Activated CD4-positive, alpha-beta T cell treated with anti-CD3 and anti-CD28 coated beads, Interleukin-2, Interleukin-6, amounts not matched to agents 100 ng/mL and 50 ng/mL, durations not matched to agents 16 hours and 8 hours (primary cell): ENCODE measurements at regions not wholly inside any gene's neighbourhood (a gene's known extent, or its start where the extent isn't known, plus 50 kb on each side); places are given as distances from the start of the nearest gene placed in this dataset.
"Not testable (repeated sequence)": the region's sequence is repeated elsewhere in the genome, so short reads cannot be mapped to it uniquely, and the experiment has no call there.

Experiments used
- DNase-seq: peaks from one replicate; pipeline ENCODE4 v3.0.0-alpha.2; 2020

- no peak for DNase-seq
Observed at GRCh38 chr9:87781331-87781730, 55.4 kb downstream of the CTSL start.

- DNase-seq: no peak
Observed at GRCh38 chr9:87783180-87783579, 57.3 kb downstream of the CTSL start.

GRCh38 chr9:87785315-87785970, 59.5 kb downstream of the CTSL start:
- not testable (repeated sequence) for DNase-seq

GRCh38 chr9:87786423-87786822, 60.5 kb downstream of the CTSL start:
- DNase-seq: no peak

- DNase-seq: no peak
Observed at GRCh38 chr9:87786876-87787275, 61.0 kb downstream of the CTSL start.

GRCh38 chr9:87787735-87788134, 61.8 kb downstream of the CTSL start:
- no peak for DNase-seq

- peak; percentile 86 for DNase-seq
Observed at GRCh38 chr9:87792831-87793288, 66.9 kb downstream of the CTSL start.

- peak; percentile 51 for DNase-seq
Observed at GRCh38 chr9:87793292-87793691, 67.4 kb downstream of the CTSL start.

GRCh38 chr9:87795178-87795577, 69.3 kb downstream of the CTSL start:
- no peak for DNase-seq

GRCh38 chr9:87796196-87796595, 70.3 kb downstream of the CTSL start:
- DNase-seq: no peak

GRCh38 chr9:87798261-87798833, 72.4 kb downstream of the CTSL start:
- no peak for DNase-seq

GRCh38 chr9:87799503-87799902, 73.6 kb downstream of the CTSL start:
- DNase-seq: no peak

GRCh38 chr9:87800456-87800855, 74.5 kb downstream of the CTSL start:
- no peak for DNase-seq

- DNase-seq: no peak
Observed at GRCh38 chr9:87801013-87801412, 75.1 kb downstream of the CTSL start.

GRCh38 chr9:87803166-87803565, 77.2 kb downstream of the CTSL start:
- DNase-seq: no peak

GRCh38 chr9:87803623-87804345, 77.9 kb downstream of the CTSL start:
- no peak for DNase-seq

- no peak for DNase-seq
Observed at GRCh38 chr9:87805259-87805658, 77.4 kb upstream of the SPATA31E1 start.

- DNase-seq: no peak
Observed at GRCh38 chr9:87810008-87810407, 72.7 kb upstream of the SPATA31E1 start.

- DNase-seq: no peak
Observed at GRCh38 chr9:87810679-87811178, 71.9 kb upstream of the SPATA31E1 start.

- DNase-seq: peak; percentile 53
Observed at GRCh38 chr9:87812375-87813118, 70.1 kb upstream of the SPATA31E1 start.

- no peak for DNase-seq
Observed at GRCh38 chr9:87813119-87813463, 69.6 kb upstream of the SPATA31E1 start.

- no peak for DNase-seq
Observed at GRCh38 chr9:87816036-87816435, 66.6 kb upstream of the SPATA31E1 start.

GRCh38 chr9:87818308-87818707, 64.4 kb upstream of the SPATA31E1 start:
- DNase-seq: no peak
